HL-60 (cell line): ENCODE measurements at regions not wholly inside any gene's neighbourhood (a gene's known extent, or its start where the extent isn't known, plus 50 kb on each side); places are given as distances from the start of the nearest gene placed in this dataset.

ENCODE experiments used
- CTCF ChIP-seq: IDR thresholded peaks from one replicate; pipeline ENCODE4 v1.5.1; 2011; ENCODE audit warnings: low read length, control low read depth, inconsistent platforms; ENCODE audit not compliant: insufficient read depth
- GABPA ChIP-seq: IDR thresholded peaks from 2 replicates; pipeline ENCODE4 v1.6.1; 2012; ENCODE audit warnings: low read depth
- POLR2AphosphoS5 ChIP-seq: IDR thresholded peaks from 2 replicates; pipeline ENCODE4 v1.6.1; 2012; ENCODE audit warnings: low read depth
- REST ChIP-seq: IDR thresholded peaks from 2 replicates; pipeline ENCODE4 v1.6.1; 2012; ENCODE audit warnings: low read depth; ENCODE audit not compliant: insufficient replicate concordance

- TF ChIP-seq CTCF (no peak), POLR2AphosphoS5 (no peak), GABPA (no peak), REST (no peak)
These were observed 1170.3 kb downstream of the OLFM4 start for GRCh38 chr13:54198911-54199310.
